Suppressor macrophage treated with lipopolysaccharide for 4 hours (primary cell): ENCODE measurements at regions not wholly inside any gene's neighbourhood (a gene's known extent, or its start where the extent isn't known, plus 50 kb on each side); places are given as distances from the start of the nearest gene placed in this dataset.
"Not testable (repeated sequence)": the region's sequence is repeated elsewhere in the genome, so short reads cannot be mapped to it uniquely, and the experiment has no call there.

Experiments
- DNase-seq: peaks from one replicate; pipeline ENCODE4 v3.0.0-alpha.2; 2020

DNA sequence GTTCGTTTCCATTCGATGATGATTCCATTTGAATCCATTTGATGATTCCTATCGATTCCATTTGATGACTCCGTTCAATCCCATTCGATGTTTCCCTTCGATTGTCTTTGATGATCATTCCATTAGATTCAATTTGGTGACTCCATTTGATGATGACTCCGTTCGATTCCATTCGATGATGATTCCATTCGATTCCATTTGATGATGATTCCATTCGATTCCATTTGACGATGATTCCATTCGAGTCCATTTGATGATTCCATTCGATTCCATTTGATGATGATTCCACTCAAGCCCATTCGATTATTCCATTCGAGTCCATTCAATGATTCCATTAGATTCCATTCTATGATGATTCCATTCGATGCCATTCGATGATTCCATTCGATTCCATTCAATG is 2730.6 kb downstream of the RPIA start:
- not testable (repeated sequence) for DNase-seq

- DNase-seq: not testable (repeated sequence)
Measured at GRCh38 chr2:91427148-91427547, 2735.7 kb downstream of the RPIA start.

DNA sequence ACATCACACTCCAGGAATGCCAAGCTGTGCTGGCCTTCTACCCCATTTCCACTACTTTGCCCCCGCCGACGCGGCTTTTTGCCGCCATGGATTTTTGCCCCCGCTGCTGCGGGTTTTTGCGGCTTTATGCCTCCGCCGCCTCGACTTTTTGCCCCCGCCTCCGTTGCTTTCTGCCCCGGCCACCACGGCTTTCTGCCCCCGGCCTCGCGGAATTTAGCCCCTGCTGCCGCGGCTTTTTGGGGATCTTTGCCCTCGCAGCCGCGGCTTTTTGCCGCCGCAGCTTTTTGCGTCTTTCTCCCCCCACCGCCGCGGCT is 2750.4 kb downstream of the RPIA start:
- not testable (repeated sequence) for DNase-seq

GRCh38 chr2:91442246-91442905 is 2750.9 kb downstream of the RPIA start:
- DNase-seq: peak; percentile 1

- DNase-seq: not testable (repeated sequence)
Measured at GRCh38 chr2:91442906-91443729, 2751.6 kb downstream of the RPIA start.

GRCh38 chr2:91443730-91444115 is 2752.2 kb downstream of the RPIA start:
- DNase-seq: not testable (repeated sequence)

DNA sequence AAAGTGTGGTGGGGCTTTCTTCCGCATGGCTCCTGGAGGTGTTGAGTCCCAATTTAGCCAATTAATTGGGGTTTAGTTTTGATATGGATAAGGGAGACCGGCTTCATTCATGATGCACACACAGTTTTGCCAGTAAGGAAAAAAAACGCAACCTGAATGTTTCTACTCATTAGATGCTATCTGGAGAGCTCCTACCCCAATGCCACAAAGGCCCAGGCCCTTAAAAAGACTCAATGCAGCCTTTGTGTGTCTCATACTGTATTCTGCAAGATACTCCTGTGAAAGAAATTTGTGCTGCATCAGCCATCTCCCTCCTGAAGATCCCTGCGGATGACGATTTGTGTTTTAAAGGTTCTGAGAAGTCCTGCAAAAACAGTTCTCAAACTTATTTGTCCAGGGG is 2754.2 kb downstream of the RPIA start:
- not testable (repeated sequence) for DNase-seq

- not testable (repeated sequence) for DNase-seq
Measured at GRCh38 chr2:91446489-91446888, 2755.0 kb downstream of the RPIA start.

DNA sequence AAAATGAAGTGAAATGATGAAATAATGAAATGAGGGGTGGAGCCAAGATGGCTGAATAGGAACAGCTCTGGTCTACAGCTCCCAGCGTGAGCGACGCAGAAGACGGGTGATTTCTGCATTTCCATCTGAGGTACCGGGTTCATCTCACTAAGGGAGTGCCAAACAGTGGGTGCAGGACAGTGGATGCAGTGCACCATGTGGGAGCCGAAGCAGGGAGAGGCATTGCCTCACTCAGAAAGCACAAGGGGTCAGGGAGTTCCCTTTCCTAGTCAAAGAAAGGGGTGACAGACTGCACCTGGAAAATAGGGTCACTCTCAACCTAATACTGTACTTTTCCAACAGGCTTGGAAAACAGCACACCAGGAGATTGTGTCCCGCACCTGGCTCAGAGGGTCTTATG is 2755.4 kb downstream of the RPIA start:
- not testable (repeated sequence) for DNase-seq

DNA sequence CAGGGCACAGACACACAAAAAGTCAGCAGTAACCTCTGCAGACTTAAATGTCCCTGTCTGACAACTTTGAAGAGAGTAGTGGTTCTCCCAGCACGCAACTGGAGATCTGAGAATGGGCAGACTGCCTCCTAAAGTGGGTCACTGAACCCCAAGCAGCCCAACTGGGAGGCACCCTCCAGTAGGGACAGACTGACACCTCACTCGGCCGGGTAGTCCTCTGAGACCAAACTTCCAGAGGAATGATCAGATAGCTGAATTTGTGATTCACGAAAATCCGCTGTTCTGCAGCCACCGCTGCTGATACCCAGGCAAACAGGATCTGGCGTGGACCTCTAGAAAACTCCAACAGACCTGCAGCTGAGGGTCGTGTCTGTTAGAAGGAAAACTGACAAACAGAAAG is 2756.0 kb downstream of the RPIA start:
- DNase-seq: not testable (repeated sequence)

- not testable (repeated sequence) for DNase-seq
Measured at GRCh38 chr2:91462292-91462691, 2770.8 kb downstream of the RPIA start.

DNA sequence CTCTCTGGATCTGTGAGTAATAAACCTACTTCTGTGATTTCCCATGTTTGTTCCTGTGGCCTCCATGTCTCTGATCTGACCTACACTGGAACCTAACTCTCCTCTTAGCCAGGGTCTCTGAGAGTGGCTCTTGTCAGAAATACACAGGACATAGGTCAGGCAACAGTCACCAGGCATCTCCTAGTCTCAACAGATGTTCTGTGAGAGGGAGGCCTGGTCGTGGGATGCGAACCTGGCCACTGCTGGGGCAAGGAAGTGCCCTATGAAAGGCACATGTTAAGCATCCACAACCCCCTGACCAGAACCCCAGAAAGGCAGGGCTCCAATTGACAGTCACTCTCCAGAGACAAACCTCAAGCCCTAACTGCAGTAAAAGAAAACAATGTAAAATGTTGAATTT is 2771.5 kb downstream of the RPIA start:
- not testable (repeated sequence) for DNase-seq

- not testable (repeated sequence) for DNase-seq
Measured at GRCh38 chr2:91466780-91467363, 2775.4 kb downstream of the RPIA start.

GRCh38 chr2:91476244-91476935 is 2784.9 kb downstream of the RPIA start:
- not testable (repeated sequence) for DNase-seq

GRCh38 chr2:91476936-91477246 is 2785.4 kb downstream of the RPIA start:
- not testable (repeated sequence) for DNase-seq

DNA sequence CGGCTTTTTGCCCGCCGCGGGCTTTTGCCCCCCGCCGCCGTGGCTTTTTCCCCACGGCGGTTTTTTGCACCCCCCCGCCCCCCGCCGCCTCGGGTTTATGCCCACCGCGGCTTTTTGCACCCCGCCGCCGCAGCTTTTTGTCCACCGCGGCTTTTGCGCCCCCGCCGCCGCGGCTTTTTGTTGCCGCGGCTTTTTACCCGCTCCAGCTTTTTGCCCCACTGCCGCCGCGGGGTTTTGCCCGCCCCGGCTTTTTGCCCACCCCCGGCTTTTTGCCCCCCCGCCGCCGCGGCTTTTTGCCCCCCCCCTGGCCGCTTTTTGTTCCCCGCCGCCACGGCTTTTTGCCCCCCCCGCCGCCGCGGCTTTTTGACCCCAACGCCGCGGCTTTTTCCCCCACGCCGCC is 2785.8 kb downstream of the RPIA start:
- DNase-seq: peak; percentile 1

DNA sequence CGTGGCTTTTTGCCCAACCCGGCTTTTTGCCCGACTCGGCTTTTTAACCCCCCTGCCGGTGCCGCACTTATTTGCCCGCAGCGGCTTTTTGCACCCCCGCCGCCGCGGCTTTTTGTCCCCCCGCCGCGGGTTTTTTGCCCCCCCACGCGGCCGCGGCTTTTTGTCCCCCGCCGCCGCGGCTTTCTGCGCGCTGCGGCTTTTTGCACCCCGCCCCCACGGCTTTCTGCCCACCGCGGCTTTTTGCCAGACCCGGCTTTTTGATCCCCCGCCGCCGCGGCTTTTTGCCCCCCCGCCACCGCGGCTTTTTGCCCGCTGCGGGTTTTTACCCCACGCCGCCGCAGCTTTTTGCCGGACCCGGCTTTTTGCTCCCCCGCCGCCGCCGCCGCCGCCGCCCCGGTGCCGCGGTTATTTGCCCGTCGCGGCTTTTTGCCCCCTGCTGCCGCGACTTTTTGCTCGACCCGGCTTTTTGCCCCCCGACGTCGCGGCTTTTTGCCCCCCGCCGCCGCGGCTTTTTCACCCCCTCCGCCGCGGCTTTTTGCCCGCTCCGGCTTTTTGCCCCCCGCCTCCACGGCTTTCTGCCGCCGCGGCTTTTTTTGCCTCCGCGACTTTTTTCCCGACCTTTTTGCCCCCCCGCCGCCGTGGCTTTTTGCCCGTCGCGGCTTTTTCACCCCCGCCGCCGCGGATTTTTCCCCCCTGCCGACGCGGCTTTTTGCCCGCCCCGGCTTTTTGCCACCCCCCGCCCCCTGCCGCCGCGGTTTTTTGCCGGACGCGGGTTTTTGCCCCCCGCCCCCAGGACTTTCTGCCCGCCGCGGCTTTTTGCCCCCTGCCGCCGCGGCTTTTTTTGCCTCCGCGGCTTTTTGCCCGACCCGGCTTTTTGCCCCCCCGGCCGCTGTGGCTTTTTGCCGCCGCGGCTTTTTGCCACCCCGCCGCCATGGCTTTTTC is 2786.5 kb downstream of the RPIA start:
- peak; percentile 22 for DNase-seq

DNA sequence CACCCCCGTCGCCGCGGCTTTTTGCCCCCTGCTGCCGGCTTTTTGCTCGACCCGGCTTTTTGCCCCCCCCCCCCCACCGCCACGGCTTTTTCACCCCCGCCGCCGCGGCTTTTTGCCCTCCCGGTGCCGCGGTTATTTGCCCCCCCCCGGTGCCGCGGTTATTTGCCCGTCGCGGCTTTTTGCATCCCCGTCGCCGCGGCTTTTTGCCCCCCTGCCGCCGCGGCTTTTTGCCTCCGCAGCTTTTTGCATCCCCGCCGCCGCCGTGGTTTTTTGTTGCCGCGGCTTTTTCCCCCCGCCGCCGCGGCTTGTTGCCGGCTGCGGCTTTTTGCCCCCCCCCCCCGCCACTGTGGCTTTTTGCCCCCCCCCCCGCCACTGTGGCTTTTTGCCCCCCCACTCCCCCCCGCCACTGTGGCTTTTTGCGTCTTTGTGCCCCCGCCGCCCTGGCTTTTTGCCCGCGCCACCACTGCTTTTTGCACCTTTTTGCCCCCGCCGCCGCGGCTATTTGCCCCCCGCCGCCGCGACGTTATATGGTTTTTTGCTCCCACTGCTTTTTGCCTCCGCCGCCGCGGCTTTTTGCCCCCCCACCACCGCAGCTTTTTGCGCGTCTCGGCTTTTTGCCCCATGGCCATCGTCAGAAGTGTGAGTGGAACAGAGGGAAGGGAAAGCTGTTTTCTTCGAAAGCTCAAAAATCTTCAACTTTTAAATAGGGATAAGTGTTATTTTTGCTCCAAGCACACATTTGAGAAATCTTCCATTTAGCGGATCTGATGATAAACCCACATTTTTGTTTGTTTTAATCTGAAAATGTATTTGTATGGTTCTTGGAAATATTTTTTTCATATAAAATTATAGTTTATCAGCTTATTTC is 2787.6 kb downstream of the RPIA start:
- DNase-seq: peak; percentile 2

DNA sequence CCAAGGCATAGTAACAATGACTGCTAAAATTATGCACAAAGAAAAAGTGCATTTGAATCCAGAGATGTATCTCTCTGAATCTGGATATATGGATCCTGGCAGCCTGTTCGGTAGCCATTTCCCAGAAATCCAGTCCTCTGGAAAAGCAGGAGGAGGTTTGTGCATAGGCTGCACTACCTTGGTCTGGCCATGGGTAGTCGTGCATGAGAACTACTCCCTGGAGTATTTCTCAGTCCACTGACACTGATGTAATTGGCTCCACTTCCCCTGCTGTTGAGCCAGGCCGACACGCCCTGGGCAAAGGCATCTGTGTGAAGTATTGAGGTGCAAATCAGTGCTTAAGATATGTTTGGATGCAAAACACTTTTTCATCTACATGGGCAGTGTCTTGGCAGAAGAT is 2793.8 kb downstream of the RPIA start:
- not testable (repeated sequence) for DNase-seq

GRCh38 chr2:91497129-91498064 is 2805.9 kb downstream of the RPIA start:
- not testable (repeated sequence) for DNase-seq
